ENCODE measurements at regions not wholly inside any gene's neighbourhood (a gene's known extent, or its start where the extent isn't known, plus 50 kb on each side); places are given as distances from the start of the nearest gene placed in this dataset.
"Not testable (repeated sequence)": the region's sequence is repeated elsewhere in the genome, so short reads cannot be mapped to it uniquely, and the experiment has no call there.

DNA sequence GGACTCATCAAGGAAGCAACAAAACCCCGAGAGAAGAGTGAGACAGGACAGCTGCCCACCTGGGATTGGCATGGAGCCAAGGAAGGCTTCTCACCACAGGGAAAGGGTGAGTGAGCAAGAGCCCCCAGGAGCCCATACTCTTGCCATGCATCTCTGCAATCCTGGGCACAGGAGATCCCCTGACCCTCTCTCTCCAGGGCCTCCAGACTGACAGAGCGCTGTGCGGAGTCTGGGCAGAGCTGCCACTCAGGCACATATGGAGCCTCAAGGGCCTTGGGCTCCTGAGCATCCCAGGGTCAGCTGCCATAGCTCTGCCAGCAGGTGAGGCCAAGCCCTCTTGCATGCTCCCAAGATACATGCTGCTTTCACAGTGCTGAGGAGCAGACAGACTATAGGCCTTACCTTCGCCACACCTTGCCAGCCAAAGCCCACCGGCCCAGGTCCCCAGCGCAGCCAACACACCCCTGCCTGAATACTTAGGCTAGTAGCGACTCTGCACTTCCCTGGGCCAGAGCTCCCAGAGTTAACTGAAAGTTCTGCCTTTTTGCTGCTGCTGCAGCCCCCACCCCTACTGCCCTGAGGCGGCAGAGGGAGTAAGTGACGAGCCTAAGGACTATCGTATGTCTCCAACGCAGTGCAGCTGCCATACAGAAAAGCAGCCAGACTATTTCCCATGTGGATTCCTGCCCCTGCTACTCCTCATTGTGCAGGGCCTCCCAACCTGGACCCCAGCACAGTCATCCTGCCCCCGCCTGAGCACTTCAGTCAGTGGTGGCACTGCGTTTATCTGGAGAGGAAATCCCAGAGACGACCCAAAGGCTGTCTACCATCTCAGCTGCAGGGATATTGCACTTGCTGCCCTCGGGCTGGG, 251.6 kb downstream of the SPATA31A6 start:
- not testable (repeated sequence) for DNase-seq (ENCODE audit: low read depth)

DNA sequence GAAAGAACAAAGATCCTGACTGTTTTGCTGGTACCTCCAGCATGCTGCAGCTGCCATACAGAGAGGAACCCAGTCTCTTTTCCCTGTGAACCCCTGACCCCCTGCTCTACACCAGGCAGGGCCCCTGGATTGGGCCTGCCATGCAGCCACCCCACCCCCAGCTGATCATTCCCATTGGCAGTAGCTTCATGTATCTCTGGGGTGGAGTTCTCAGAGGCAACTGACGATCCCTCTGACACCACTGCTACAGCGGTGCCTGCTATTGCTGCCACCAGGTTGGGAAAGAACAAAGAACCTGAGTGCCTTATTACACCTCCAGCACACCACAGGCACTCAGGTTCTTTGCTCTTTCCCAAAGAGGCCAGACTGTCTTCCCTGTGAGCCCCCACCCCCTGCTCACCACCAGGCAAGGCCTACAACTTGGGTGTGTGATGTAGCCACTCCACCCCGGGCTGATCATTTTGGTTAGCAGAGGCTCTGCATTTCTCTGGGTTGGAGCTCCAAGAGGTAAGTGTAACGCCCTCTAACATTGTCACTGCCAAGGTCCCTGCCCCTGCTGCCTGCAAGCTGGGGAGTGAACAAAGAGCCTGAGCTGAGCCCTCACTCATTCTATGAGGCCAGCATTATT, 252.4 kb downstream of the SPATA31A6 start:
- not testable (repeated sequence) for DNase-seq (ENCODE audit: low read depth)

DNA sequence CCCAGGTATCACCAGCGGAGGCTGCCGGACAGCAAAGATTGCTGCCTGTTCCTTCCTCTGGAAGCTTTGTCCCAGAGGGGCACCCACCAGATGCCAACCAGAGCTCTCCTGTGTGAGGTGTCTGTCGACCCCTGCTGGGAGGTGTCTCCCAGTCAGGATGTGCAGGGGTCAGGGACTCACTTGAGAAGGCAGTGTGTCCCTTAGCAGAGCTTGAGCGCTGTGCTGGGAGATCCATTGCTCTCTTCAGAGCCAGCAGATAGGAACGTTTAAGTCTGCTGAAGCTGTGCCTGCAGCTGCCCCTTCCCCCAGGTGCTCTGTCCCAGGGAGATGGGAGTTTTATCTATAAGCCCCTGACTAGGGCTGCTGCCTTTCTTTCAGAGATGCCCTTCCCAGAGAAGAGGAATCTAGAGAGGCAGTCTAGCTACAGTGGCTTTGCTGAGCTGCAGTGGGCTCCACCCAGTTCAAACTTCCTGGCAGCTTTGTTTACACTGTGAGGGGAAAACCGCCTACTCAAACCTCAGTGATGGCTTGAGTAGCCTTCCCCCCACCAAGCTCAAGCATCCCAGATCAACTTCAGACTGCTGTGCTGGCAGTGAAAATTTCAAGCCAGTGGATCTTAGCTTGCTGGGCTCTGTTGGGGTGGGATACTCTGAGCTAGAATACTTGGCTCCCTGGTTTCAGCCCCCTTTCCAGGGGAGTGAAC, 253.7 kb downstream of the SPATA31A6 start:
- DNase-seq (ENCODE audit: low read depth), result not testable (repeated sequence)

GRCh38 chr9:42442680-42443079, 259.2 kb downstream of the SPATA31A6 start:
- DNase-seq (ENCODE audit: low read depth), result not testable (repeated sequence)

- not testable (repeated sequence) for DNase-seq (ENCODE audit: low read depth)
Measured at GRCh38 chr9:42443414-42443813, 260.0 kb downstream of the SPATA31A6 start.

- not testable (repeated sequence) for DNase-seq (ENCODE audit: low read depth)
Measured at GRCh38 chr9:42461436-42461835, 278.0 kb downstream of the SPATA31A6 start.

GRCh38 chr9:42461863-42462262, 278.4 kb downstream of the SPATA31A6 start:
- DNase-seq (ENCODE audit: low read depth), result not testable (repeated sequence)

GRCh38 chr9:42463981-42464380, 280.5 kb downstream of the SPATA31A6 start:
- DNase-seq (ENCODE audit: low read depth), result not testable (repeated sequence)

- peak; percentile 5 for DNase-seq (ENCODE audit: low read depth)
Measured at GRCh38 chr9:42470577-42470976, 287.1 kb downstream of the SPATA31A6 start.

DNA sequence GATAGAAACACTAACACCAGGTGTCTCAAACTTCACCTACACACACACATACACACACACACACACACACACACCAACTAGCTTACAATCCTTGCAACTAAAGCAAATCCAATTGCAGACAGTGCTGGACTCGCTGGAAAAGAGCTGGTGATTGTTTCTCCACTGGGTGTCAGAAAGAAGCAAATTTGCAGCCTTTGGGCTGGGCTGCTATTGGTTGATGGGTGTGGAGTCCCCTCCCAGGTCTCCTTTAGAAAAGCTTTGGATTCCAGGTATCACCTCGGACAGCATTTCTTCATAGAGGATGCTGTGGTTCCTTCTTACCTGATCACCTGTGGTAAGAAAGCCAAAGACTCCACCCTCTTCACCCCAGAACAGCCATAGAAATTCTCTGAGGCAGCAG, 307.5 kb downstream of the SPATA31A6 start:
- DNase-seq (ENCODE audit: low read depth), result not testable (repeated sequence)

DNA sequence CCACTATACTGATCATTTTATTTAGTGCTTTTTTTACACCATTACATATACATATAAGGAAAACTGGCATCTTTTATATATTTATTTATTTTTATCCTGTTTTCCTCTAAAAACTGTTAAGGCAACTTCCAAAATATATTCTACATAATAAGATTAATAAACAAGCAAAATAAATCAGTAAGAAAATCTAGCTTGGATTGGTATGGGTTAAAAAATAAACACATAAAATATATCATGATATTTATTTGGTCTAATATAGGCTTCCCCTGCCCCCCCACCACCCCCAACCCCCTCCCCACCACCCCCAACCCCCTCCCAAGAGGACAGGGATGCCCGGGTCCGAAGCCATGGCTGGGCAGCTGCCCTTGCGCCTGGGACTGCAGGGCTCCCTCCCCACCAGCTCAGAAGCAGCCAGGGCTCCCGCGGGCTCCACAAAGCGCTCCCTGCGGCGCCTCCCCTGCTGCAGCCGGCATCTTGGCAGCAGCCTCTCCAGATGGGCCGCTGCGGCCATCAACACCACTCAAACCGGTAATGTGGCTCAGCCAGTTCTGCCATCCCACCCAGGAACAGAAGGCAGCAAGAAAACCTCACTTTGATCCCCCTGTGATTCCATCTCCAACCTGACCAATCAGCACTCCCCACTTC, 319.3 kb downstream of the SPATA31A6 start:
- not testable (repeated sequence) for DNase-seq (ENCODE audit: low read depth)

- DNase-seq (ENCODE audit: low read depth), result peak; percentile 12
Measured at GRCh38 chr9:42508111-42508510, 324.7 kb downstream of the SPATA31A6 start.

GRCh38 chr9:42513535-42513934, 330.1 kb downstream of the SPATA31A6 start:
- DNase-seq (ENCODE audit: low read depth), result not testable (repeated sequence)

- peak; percentile 27 for DNase-seq (ENCODE audit: low read depth)
Measured at GRCh38 chr9:42534325-42534983, 351.0 kb downstream of the SPATA31A6 start.

DNA sequence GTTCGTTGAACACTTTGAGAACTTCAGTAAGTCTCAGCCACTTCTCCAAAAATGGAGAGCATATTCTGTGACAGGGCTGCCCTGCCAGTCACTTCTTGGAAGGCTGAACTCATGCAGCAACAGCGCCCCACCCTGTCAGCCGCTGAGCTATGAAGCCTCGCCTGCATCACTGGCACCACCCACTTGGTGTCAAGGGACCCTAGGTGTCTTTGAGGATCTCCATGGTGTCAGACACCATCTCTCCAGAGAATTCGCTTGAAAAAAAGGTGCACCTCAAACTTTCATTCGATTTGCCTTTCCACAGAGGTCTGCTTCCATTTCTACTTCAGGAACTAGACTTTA, 351.5 kb downstream of the SPATA31A6 start:
- DNase-seq (ENCODE audit: low read depth), result peak; percentile 29

- not testable (repeated sequence) for DNase-seq (ENCODE audit: low read depth)
Measured at GRCh38 chr9:42550789-42551357, 367.4 kb downstream of the SPATA31A6 start.

- not testable (repeated sequence) for DNase-seq (ENCODE audit: low read depth)
Measured at GRCh38 chr9:42568530-42568929, 385.1 kb downstream of the SPATA31A6 start.

DNA sequence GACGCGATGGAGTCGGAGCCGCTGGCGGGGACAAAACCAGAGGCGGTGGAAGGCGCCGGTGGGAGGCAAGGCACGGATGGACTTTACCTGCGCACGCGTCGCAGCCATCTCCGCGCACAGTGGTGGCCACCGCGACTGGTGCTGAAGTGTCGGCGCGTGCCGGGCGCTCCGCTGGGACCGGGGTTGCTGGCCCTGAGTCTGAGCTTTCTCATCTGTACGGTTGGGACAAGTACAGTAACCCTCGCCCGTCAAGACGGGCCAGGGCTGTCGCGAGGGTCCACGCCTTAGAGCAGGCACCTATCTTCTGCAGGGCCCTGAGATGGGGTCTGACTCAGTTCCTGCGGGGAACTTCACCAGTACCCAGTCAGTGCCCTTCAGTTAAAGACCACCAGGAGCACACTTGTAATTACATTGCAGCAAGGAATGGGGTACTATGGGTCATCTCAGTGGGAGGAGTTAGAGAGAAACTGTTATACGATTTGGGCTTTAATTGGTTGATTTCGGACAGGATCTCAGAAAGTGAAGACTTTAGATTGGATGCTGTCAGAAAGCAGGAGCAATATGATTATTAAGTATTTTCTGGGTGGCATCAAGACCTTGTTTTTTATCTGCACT, 385.6 kb downstream of the SPATA31A6 start:
- not testable (repeated sequence) for DNase-seq (ENCODE audit: low read depth)

DNA sequence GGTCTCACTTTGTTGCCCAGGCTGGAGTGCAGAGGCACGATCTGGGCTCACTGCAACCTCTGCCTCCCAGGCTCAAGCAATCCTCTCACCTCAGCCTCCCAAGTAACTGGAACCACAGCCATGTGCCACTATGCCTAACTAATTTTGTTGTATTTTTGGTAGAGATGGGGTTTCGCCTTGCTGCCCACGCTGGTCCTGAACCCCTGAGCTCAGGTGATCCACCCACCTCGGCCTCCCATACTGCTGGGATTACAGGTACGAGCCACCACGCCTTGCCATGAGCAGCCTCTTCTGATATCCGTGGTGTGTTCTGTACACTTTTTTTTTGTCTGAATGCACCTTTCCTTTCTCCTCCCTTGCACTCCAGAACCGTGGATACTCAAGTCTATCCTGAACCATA, 394.4 kb downstream of the SPATA31A6 start:
- DNase-seq (ENCODE audit: low read depth), result not testable (repeated sequence)

All from LHCN-M2 (cell line).